HG03558 (cell line): ENCODE measurements at regions not wholly inside any gene's neighbourhood (a gene's known extent, or its start where the extent isn't known, plus 50 kb on each side); places are given as distances from the start of the nearest gene placed in this dataset.
"Not testable (repeated sequence)": the region's sequence is repeated elsewhere in the genome, so short reads cannot be mapped to it uniquely, and the experiment has no call there.

Source experiments
- ATAC-seq: cut with Tn5 transposase; IDR thresholded peaks from one replicate; pipeline ENCODE4 v1.9.1; 2021; ENCODE audit warnings: moderate number of reproducible peaks; ENCODE audit not compliant: unreplicated experiment; ENCODE audit errors: extremely low read depth

DNA sequence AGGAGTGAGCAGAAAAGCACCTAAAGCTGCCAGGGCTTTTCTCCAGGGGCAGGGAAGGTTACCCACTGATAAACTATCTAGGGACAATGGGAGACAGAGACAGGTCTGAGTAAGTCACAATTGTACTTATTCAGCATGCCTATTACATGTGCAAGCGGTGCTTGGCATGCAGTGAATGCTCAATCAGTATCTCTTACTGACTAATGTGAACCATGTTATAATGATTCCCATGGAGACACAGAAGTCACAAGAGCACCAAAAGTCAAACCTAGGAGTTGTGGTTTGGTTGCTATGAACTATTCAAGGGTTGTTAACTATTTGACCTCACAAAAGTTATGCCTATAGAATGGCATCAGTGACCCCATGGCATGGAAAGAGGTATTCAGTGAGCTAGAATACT, 50.0 kb upstream of the RASGRP1 start:
- no peak for ATAC-seq

GRCh38 chr15:38617831-38618230, 53.2 kb upstream of the RASGRP1 start:
- no peak for ATAC-seq

- no peak for ATAC-seq
Measured at GRCh38 chr15:38618242-38618955, 53.8 kb upstream of the RASGRP1 start.

GRCh38 chr15:38620098-38620497, 55.5 kb upstream of the RASGRP1 start:
- no peak for ATAC-seq

DNA sequence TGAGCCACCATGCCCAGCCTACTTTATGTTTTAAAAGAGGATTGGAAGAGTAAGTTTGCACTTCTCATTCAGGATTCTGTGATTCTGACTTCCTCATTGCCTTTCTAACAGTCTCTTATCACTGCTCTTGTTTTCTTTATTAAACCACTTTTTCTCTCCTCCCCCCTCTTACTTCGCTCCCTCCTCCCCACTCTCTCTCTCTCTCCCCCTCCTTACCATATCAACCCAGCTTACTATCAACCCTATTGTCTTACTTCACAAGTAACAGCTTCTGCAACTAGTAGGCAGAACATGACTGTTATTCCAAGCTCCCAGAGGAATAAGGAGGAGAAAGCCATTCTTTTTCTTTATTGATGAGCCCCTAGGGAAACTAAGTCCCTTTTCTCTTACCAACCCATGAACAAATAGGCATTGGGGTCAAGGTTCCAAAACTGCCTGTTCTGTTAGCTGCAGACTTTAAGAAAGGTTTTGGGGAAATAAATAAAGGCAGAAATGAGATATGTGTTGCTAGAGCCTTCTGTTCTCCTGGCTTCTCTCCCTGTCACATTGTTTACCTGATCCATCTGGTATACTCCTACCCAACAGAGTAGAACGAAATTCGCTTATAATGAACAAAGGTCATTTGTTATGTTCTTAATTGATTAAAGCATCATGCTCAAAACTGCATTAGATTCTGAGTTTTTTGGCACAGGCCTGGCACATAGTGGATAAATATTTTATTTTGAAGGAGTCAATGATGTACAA, 56.4 kb upstream of the RASGRP1 start:
- no peak for ATAC-seq

- ATAC-seq = no peak
Measured at GRCh38 chr15:38622304-38622703, 57.7 kb upstream of the RASGRP1 start.

GRCh38 chr15:38622908-38623307, 58.3 kb upstream of the RASGRP1 start:
- no peak for ATAC-seq

DNA sequence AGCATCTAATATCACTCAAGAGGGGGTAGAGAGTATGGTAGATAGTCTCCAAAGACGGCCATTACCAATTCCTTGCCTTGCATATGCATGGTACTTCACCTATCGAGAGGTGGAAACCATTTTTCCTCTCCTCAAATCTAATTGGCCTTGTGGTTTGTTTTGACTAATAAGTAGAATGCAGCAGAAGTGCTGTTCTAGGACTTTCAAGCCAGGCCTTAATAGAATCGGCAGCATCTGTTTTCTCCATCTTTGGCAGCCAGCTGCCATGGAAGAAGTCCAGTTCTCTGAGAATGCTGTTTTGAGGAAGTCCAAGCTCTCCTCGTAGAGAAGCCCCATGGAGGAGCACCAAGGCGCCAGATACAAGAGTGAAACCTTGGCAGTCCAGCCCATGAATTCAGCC, 59.1 kb upstream of the RASGRP1 start:
- no peak for ATAC-seq

DNA sequence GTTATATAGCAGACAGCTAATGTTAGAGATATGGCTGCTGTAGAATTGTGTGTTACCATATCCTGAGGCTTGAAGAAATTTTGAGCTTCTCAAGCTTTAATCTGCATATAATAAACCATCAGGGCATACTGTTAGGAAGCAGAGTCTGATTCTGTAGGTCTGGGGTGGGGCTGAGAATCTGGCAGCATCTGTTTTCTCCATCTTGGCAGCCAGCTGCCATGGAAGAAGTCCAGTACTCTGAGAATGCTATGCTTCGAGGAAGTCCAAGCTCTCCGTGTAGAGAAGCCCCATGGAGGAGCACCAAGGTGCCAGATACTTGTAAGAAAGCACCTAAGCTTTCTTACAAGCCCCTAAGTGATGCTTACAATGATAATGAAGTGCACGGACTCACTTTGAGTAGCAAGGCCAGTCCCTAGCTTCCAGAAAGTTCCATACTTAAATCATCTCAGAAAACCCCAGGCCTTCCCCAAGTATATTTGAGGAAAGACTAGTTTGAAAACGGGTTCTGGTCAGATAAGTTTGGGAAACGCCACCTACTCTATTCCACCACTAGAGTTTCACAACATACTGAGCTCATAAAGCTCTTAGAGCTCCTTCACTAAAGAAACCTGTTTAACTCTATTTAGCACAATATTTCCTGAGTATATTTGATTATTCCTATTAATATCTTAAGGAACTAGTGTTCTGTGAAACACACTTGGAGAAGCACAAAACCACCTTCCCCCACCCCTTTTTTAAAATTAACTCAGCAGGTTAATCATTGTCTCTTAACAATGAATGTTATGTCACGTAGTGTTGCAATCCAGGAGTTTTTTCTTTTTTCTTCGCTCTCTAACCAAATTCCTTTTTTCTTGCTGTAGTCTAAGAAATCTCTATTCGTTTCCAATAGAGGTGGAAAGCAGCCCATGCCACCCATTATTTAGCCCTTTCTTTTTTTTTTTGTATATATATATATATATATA, 59.9 kb upstream of the RASGRP1 start:
- no peak for ATAC-seq

- ATAC-seq = no peak
Measured at GRCh38 chr15:38625886-38626285, 61.3 kb upstream of the RASGRP1 start.

DNA sequence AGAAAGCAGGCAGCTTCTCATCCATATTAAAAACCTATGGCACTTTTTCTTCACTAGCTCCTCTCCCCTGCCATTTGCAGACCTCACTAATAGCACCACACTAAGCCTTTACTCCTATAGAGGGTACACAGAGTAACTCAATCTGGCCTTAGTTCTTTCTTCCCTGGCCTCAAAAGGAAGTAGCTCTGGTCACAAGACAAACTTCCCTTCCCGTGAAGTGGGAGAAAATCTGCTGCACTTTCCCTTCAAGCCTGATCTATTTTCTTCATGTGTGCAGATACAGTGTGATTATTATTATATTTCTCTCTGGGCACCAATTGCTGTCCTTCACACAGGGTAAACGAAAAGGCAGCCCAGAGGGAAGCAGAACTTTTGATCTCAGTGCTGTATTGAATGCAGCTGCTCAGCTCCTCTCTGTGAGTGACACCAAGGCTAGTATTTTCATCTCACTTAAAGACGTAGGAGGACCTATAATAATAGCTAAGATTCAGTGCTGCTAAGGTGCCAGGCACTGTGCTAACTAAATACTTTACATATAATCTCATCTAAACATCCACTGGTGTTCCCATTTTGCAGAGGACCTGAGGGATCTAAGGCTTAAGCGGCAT, 61.9 kb upstream of the RASGRP1 start:
- no peak for ATAC-seq

- ATAC-seq = no peak
Measured at GRCh38 chr15:38627689-38628277, 63.2 kb upstream of the RASGRP1 start.

GRCh38 chr15:38631119-38632075, 66.8 kb upstream of the RASGRP1 start:
- ATAC-seq = no peak

- no peak for ATAC-seq
Measured at GRCh38 chr15:38635170-38635569, 70.6 kb upstream of the RASGRP1 start.

GRCh38 chr15:38636597-38636996, 72.0 kb upstream of the RASGRP1 start:
- no peak for ATAC-seq

GRCh38 chr15:38638126-38638525, 73.5 kb upstream of the RASGRP1 start:
- no peak for ATAC-seq

DNA sequence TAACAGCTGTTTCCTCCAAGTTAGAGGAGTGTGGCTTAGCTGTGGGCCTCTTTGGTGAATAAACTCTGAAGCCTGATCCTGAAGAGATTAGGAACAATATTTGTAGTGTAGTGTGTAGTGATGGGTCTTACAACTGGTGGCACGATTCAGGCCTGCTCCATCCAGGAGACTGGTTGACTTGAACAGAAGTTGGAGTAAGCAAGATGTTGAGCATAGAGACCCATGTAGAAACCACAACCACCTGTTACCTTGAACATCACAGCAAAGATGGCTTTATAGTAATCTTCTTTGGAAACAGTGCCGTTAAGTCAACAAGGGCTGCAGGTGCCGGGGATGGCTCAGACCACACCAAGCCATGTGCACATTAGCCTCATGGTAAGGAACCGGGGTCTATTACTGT, 74.2 kb upstream of the RASGRP1 start:
- no peak for ATAC-seq

GRCh38 chr15:38642689-38643270, 78.2 kb upstream of the RASGRP1 start:
- no peak for ATAC-seq

DNA sequence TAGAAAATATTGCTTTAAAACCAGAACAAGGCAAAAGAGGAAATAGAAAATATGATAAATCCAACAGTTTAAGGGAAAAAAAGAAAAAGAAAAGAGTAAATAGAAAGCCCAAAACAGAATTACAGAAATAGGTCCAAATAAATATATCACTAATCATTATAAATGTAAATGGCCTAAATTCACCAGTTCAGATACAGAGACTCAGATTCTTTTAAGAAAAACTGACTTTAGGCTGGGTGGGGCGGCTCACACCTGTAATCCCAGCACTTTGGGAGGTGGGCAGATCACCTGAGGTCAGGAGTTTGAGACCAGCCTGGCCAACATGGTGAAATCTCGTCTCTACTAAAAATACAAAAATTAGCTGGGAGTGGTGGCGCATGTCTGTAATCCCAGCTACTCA, 79.7 kb upstream of the RASGRP1 start:
- ATAC-seq = not testable (repeated sequence)
